ENCODE measurements at regions not wholly inside any gene's neighbourhood (a gene's known extent, or its start where the extent isn't known, plus 50 kb on each side); places are given as distances from the start of the nearest gene placed in this dataset.

- H2BK15ac ChIP-seq (ENCODE audit: low read length) = no peak overlapping the region
- no peak overlapping the region for H2AK5ac ChIP-seq (ENCODE audit: low read depth, low read length)
- DNase-seq (ENCODE audit: low read depth in 1 of 2, low spot score in 2 of 2) = no peak
- H2AFZ ChIP-seq (ENCODE audit: low read length) = no peak overlapping the region
- no peaks in the 10 kb centered on the region for H3K9me3 ChIP-seq (ENCODE audit: insufficient read depth in 2 of 2, low read depth in 1 of 2, low read length in 1 of 2)
- no peak overlapping the region for H3K4me3 ChIP-seq (ENCODE audit: extremely low read depth in 1 of 4, insufficient read depth in 2 of 4, low read depth in 3 of 4, low read length in 4 of 4)
- no peak overlapping the region for H4K8ac ChIP-seq (ENCODE audit: extremely low read depth, insufficient read depth, low read length)
- no peak overlapping the region for H3K27ac ChIP-seq (ENCODE audit: low read depth, low read length)
- H3K4me1 ChIP-seq (replicated peaks in 1 of 4; ENCODE audit: control insufficient read depth in 3 of 4, insufficient read depth in 4 of 4, low read length in 3 of 4) = no peaks in the 10 kb centered on the region
- H3K23ac ChIP-seq (ENCODE audit: insufficient read length) = no peak overlapping the region
- no peak overlapping the region for H2BK12ac ChIP-seq (ENCODE audit: low read depth, low read length)
- no peak overlapping the region for H3K18ac ChIP-seq (ENCODE audit: extremely low read depth, low read length)
- H3K56ac ChIP-seq (replicated peaks; ENCODE audit: insufficient read length, low read depth, low read length) = no peak overlapping the region
- H3K79me2 ChIP-seq (ENCODE audit: control insufficient read depth in 1 of 2, insufficient read depth in 2 of 2, low read length in 2 of 2) = no peaks in the 10 kb centered on the region
- POLR2A ChIA-PET (ENCODE audit: partially characterized antibody) = interaction anchor here (2.2 kb wide), 1 partner anchor 82 kb away, joined by 6 read pairs; no protein-coding TSS in a partner anchor
- H3K4ac ChIP-seq (replicated peaks; ENCODE audit: insufficient read length, low read depth, low read length) = no peak overlapping the region
- no peak overlapping the region for H3K14ac ChIP-seq (ENCODE audit: insufficient read length)
- TF ChIP-seq PHF8 (conservative IDR thresholded peaks at IDR 0.05; ENCODE audit: low read depth, low read length) (no peak), RBBP5 (IDR thresholded peaks at IDR 0.05; ENCODE audit: borderline replicate concordance, low read depth, low read length) (no peak), MAFK (IDR thresholded peaks at IDR 0.05; ENCODE audit: low read depth, low read length) (no peak)
- H3K36me3 ChIP-seq (ENCODE audit: control insufficient read depth in 2 of 4, insufficient read depth in 4 of 4, low read length in 3 of 4) = no peaks in the 10 kb centered on the region
- WGBS, 2 experiments (ENCODE audit: extremely low coverage in 1 of 2, insufficient coverage in 1 of 2, insufficient read length in 1 of 2, insufficient replicate concordance in 2 of 2, low coverage in 1 of 2, low lambda C conversion rate in 2 of 2, missing lambda C conversion rate in 1 of 2) = 75% methylated on average over 1 of the region's 1 CpG; no CpG with 5 or more reads in 1 of the 2 experiments
- no peak overlapping the region for H2BK5ac ChIP-seq (ENCODE audit: low read depth, low read length)
- H4K91ac ChIP-seq (replicated peaks; ENCODE audit: insufficient read length, low read length) = no peak overlapping the region
- H2BK20ac ChIP-seq (ENCODE audit: low read length) = no peak overlapping the region
- no peak for FAIRE-seq
- no peak overlapping the region for H3K4me2 ChIP-seq (ENCODE audit: insufficient read depth in 1 of 2, low read depth in 2 of 2, low read length in 2 of 2)
- no peak overlapping the region for H3K9ac ChIP-seq (replicated peaks in 1 of 4; ENCODE audit: extremely low read depth in 1 of 4, low read depth in 3 of 4, low read length in 3 of 4)
- H3K79me1 ChIP-seq (ENCODE audit: low read depth, low read length) = no peaks in the 10 kb centered on the region
- H2BK120ac ChIP-seq (replicated peaks; ENCODE audit: low read depth, low read length) = no peak overlapping the region
- H4K5ac ChIP-seq (ENCODE audit: insufficient read length, low read depth, low read length) = no peak overlapping the region
- H4K20me1 ChIP-seq (replicated peaks in 1 of 2; ENCODE audit: control insufficient read depth in 1 of 2, insufficient read depth in 2 of 2, low read length in 2 of 2) = no peaks in the 10 kb centered on the region
- CTCF ChIA-PET (ENCODE audit: partially characterized antibody) = interaction anchor here (1.2 to 1.4 kb wide), 3 partner anchors 8 to 19 kb away, joined by 3 to 7 read pairs (median 3); no protein-coding TSS in a partner anchor
- H3K23me2 ChIP-seq (ENCODE audit: low read depth, low read length) = no peaks in the 10 kb centered on the region
- H3K27me3 ChIP-seq (replicated peaks in 1 of 4; ENCODE audit: control insufficient read depth in 3 of 4, extremely low read depth in 1 of 4, insufficient read depth in 3 of 4, low read length in 3 of 4) = no peaks in the 10 kb centered on the region
These were observed 83.0 kb upstream of the WAC start for GRCh38 chr10:28449926-28450325.

All from H1 (cell line).